ENCODE measurements at regions not wholly inside any gene's neighbourhood (a gene's known extent, or its start where the extent isn't known, plus 50 kb on each side); places are given as distances from the start of the nearest gene placed in this dataset.
A peak's percentile ranks its signal among the peaks of the same experiment; 100 is the strongest.
"Not testable (repeated sequence)": the region's sequence is repeated elsewhere in the genome, so short reads cannot be mapped to it uniquely, and the experiment has no call there.

DNA sequence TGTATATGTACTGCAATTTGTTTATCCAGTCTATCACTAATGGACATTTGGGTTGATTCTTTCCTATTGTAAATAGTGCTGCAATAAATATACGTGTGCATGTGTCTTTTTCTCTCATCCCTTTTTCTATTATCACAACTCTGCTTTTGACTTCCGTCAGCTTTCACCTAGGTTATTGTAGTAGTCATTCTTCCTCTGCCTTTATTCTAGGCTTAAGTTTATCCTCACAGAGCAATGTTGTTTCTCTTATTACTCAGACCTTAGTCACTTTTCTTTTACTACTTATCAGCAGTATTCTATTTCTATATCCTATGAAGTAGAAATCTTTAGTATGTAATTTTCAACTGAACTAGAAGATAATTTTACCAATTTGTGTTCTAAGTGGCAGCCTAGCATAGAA, 175.3 kb upstream of the SEMA3E start:
- DNase-seq = no peak

- DNase-seq = no peak
Measured at GRCh38 chr7:83821866-83822265, 172.9 kb upstream of the SEMA3E start.

- DNase-seq = no peak
Measured at GRCh38 chr7:83820641-83821040, 171.7 kb upstream of the SEMA3E start.

DNA sequence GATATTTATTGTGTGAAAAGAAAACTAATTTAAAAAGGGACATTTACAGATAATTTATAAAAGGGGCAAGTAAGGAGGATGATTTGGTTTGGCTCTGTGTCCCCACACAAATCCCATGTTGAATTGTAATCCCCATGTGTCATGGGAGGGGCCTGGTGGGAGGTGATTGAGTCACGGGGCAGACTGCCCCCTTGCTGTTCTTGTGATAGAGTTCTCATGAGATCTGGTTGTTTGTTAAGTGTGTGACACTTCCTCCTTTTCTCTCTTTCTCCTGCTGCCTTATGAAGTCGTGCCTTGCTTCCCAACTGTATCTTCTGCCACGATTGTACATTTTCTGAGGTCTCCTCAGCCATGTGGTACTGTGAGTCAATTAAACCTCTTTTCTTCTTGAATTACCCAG, 171.0 kb upstream of the SEMA3E start:
- no peak for DNase-seq

DNA sequence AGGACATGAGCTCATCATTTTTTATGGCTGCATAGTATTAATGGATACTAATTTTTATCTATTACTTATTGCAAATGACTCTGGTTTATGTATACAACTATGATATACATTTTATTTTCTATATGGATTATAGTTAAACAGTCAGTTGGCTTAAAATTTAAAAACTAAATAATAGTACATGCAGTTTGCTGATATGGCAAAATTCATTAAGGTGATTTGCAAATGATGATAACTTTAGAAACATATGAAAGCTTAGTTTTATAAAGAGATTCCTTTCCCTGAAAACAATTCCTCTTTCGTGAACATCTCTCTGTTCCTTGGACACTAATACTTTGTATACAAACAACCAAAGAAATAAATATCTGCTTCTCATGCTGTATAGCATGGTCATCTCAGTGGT, 165.5 kb upstream of the SEMA3E start:
- no peak for DNase-seq

- DNase-seq = not testable (repeated sequence)
Measured at GRCh38 chr7:83812563-83812962, 163.6 kb upstream of the SEMA3E start.

DNA sequence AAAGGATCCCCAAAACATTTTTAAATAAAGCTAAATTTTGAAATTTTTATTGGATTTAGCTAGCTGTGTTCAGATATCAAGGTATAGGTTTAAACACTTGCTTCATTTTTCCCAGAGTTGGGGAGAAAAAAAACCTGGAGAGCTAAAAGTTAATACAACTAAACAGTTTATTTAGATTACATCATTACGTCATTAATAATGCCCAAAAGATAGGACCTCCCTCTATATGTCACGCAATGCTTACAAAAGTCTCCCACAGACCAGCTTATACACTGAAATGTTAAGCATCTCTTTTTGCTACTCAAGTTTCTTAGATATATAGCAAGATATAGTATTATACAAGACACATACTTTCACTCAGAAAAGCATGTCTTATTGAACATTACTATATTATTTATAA, 160.0 kb upstream of the SEMA3E start:
- no peak for DNase-seq

GRCh38 chr7:83807774-83808173, 158.8 kb upstream of the SEMA3E start:
- DNase-seq = no peak

DNA sequence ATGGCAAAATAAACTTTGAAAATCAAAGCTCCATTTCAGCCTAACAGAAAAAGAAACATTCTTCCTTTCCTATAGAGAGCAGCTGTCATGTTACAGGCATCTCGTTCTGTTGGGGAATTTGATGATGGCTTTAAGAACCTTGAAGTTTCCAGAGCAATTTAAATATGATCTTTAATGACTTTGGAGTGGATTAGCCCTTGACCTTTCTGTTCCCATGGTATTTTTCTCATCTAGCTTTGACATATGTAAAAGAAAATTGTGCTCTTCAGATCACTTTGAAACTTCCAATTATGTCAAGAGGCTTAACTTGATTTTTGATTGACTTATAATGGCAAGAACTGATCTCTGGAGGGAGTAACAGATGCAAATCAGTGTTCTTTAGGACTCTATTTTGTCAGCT, 157.6 kb upstream of the SEMA3E start:
- no peak for DNase-seq

DNA sequence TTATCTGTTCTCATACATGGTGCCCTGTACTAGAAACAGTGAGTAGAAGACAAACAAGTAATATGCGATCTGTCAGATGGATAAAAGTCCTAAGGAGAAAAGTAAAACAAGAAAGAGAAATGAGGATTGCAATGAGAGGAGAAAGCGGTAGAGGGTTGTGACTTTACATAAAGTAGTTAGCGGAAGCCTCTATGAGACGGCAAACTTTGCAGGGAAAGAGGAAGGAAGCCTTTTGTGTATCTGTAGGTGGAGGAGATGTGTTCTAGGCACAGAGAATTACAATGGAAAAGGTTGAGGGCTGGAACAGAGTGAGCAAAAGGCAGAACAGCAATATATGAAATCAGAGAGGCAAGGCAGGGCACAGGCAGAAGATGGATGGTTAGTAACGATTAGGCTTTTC, 150.4 kb upstream of the SEMA3E start:
- DNase-seq = no peak

DNA sequence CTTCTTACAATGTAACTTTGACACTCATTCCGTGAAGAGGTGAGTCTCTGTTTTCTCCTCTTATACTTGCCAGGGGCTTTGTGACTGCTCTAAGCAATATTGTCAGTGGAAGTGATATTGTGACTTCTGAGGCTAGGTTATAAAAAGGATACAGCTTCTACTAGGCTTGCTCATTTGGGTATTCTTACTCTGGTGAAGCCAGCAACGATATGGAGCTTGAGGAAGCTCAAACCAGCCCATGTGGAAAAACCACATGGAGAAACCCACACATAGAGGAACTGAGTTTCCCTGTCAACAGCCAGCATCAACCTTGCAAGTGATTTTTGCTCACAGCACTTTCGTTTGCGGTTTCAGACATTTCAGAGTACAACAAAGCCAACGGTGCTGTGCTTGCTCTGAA, 149.6 kb upstream of the SEMA3E start:
- DNase-seq = no peak

DNA sequence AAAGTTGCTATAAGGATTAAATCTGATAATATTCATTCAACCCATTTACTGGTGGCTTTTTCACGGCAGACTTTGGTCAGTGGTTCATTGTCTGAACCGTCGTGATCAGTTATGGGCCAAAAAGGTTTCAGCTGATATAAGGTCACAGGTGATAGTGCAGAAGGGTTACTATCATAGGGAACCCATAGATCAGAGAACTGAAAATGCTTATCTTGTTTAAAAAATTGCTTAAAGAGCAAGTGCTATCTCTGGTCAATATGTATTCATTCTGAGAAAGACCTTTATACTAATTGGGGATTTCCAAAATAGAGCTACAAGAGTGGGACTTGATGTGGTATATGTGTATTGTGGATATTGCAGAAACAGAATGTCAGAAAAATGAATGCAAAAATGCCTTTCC, 147.8 kb upstream of the SEMA3E start:
- no peak for DNase-seq

GRCh38 chr7:83794829-83795228, 145.9 kb upstream of the SEMA3E start:
- no peak for DNase-seq

GRCh38 chr7:83793558-83793957, 144.6 kb upstream of the SEMA3E start:
- DNase-seq = no peak

- DNase-seq = no peak
Measured at GRCh38 chr7:83791737-83792136, 142.8 kb upstream of the SEMA3E start.

GRCh38 chr7:83786858-83787257, 137.9 kb upstream of the SEMA3E start:
- DNase-seq = no peak

DNA sequence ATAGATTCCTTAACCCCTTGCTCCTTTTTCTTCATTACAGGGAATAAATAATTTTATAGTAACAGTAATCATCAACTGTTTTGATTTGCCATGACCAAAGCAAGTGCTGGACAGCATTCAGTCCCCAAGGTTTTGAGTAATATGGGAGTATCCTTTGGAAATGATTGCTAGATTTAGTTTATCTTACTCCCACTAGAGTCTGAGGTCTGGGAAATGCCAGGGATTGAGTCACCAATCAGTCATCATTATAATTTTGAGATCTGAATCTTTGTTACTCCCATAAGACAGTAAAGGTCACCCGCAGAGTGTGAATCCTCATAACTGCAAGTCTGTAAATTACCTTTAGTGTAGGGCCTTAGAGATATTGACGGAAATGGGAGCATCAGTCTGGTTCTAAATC, 133.7 kb upstream of the SEMA3E start:
- no peak for DNase-seq

- DNase-seq = no peak
Measured at GRCh38 chr7:83778073-83778443, 129.1 kb upstream of the SEMA3E start.

DNA sequence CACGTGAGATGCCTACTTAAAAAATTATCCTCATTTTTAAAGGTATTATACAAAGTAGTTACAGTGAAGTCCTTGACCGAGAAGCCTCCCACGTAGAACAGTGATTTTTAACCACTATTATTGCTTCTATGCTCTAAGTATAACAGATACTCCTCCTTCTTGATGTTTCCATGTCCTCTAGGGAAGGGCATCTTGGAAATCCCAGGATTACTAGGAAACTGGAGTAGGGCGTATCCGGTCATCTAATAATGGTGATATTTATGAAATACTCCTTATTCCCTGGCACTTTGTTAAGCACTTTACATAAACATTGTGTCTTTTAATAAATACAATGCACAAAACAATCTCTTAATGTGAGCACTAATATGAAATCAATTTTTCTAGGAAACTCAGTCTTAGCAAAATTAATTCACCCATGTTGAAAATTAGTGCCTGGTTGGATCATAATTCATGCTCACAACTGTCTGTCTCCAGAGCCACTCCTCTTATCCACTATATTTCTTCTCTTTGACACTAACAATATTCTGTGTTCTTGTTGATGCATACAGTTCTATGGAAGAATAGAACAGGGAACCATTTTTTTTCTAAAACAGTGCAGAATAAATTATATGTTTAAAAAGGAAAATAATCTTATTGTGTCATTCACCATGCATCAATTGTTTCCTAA, 128.6 kb upstream of the SEMA3E start:
- no peak for DNase-seq

GRCh38 chr7:83769407-83769806, 120.5 kb upstream of the SEMA3E start:
- no peak for DNase-seq

DNA sequence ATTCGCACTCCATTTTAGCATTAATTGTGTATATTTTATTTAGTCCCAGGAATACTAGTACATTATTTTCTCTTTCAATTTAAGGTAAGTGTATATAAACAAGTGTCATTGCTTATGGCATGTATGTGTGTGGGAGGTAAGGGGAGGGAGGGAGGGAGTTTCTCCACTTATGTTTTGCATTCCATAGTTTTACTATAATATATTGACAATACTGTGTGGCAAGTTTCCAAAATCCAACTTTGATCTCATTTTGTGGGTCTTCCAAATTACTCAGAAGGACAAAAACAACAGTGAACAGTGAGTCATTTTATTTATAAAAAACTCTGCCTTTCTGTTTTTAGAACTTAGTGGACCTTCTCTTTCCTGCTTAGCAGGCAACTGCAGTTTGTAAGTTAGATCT, 102.3 kb upstream of the SEMA3E start:
- no peak for DNase-seq

DNA sequence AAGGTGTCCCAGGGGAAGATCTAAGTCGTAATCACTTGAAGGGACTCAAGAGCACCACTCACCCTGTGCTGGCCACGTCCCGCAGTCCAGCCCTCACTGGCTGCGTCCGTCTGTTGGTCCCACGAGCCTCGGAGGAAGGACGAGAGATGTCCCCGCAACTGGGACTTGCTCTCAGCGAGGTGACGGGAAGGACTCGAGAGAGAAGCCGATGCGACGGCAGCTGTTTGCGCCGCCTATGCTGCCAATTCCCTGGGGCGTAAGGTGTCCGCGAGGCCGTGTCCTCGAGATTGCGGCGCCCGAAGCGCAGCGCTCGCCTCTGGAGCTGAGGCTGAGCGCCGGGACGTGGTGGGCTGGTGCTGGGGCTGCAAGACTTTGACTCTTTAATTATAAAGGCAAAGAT, 100.6 kb upstream of the SEMA3E start:
- DNase-seq = no peak

GRCh38 chr7:83739527-83739926, 90.6 kb upstream of the SEMA3E start:
- no peak for DNase-seq

DNA sequence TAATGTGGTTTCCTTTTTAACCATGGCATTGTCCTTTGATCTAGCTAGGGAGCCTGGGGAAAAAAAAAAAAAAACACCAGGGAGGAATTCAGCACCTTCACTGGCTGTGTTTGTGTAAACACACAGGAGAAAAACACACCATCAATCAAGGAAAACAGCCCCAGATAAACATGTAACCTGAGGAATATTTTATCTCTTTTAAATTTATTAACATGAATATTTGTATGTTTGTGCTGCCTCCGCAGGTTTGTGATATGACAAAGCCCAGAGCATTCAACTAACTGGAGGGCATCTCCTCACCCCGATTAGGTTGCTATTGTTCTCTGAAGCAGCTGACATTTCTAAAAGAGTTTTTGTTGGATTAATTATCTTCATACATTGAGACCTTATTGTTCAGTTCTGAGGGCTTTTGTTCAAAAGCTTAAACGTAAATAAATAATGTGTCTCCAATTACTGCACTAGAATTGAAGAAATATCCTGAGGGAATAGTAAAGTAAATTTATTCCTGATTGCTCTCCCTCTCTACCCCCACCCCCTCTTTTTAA, 89.4 kb upstream of the SEMA3E start:
- peak; percentile 70 for DNase-seq

DNA sequence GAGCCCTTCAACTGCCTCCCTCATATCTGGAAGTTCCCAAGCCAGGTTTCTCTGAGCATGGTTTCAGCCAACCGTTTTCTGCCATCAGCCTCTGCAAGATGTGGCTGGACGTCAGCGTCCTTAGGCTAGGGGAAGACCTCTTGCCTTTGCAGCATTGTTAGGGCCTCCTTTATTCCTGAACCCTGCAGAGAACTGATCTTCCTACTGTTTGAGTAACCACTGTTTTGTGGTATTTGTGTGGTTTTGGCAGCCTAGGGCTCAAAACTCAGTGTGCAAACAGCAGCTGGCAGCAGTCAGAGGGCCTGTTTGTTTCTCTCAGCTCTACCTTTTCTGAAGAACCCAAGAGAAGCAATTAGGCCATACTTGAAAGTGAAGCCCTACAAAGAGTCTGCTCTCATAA, 83.4 kb upstream of the SEMA3E start:
- DNase-seq = no peak

DNA sequence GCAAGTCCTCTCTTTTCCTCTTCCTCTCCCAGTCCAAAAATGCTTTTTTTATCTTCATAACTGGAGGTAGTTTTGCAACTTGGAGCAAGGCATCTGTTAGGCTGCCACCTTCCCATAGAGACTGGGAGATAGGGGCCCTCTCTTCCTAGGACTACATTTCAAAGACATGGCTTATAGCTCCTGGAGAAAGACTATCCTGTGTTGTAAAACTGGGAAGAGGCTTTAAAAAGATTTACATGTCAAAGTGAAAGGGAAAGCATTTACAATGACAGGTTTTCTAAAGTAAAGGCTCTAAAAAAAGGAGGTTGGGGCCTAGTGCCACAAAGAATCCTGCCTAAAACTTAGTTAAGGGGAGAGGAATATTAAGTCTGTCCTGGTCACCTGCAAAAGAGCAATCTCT, 82.2 kb upstream of the SEMA3E start:
- DNase-seq = no peak

Data from NCI-H1105 (cell line).